ENCODE measurements at regions not wholly inside any gene's neighbourhood (a gene's known extent, or its start where the extent isn't known, plus 50 kb on each side); places are given as distances from the start of the nearest gene placed in this dataset.
"Not testable (repeated sequence)": the region's sequence is repeated elsewhere in the genome, so short reads cannot be mapped to it uniquely, and the experiment has no call there.

GRCh38 chr14:101254805-101255764 lies 306.2 kb upstream of the DIO3 start:
- peak in 1 of 51 donors; percentile 7 for DNase-seq

DNA sequence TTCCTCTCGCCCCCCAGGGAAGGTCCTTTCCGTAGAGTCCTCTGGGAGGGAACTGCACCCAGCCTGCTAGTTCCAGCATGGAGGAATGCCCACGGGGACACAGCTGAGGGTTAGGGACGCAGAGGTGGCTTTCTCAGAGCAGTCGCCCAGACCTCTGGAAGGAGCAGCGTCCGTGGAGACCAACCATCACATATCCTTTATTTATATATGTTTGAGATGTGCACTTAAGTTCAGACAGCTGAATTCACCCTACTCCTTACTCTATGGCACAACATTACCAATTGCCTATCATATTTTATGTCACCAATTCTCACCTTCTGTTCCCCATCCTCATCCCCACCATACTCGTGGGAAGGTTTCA lies 305.6 kb upstream of the DIO3 start:
- DNase-seq: no peak

DNA sequence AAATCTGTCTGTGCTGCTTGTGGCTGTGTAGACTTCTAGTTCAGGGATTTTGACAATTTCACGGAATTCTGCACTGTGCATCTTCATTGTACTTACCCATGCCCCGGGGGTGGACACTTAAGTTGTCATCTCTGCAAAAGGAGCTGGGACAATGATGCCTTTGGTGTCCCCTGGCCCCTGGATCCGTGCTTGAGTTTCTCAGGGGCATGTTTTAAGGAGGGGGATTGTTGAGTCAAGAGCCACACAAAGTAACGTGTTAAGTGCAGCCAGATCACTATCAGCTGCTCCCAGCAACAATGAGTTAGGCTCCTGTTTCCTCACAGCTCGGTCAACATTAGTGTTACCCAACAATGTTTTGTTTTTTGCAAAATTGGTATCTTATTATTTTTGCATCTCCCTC lies 305.0 kb upstream of the DIO3 start:
- DNase-seq: no peak

DNA sequence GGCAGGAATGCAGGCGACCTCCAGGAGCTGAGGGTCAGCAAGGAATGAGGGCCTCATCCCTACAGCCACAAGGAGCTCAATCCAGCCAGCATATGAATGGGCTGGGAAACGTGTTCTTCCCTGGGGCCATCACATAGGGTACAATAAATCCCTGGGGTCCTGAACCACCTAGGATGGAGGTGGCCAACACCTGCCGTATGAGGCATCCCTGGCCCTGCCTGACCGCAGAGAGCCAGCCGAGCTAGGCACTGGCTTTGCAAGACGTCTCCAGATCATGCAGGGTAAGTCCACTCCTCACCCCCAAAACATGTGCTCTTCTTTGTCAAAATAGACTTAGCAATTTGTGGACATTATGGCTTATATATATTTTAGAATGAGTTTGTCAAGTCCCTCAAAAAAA lies 303.7 kb upstream of the DIO3 start:
- no peak for DNase-seq

- no peak for DNase-seq
Observed at GRCh38 chr14:101259748-101260147, 301.5 kb upstream of the DIO3 start.

DNA sequence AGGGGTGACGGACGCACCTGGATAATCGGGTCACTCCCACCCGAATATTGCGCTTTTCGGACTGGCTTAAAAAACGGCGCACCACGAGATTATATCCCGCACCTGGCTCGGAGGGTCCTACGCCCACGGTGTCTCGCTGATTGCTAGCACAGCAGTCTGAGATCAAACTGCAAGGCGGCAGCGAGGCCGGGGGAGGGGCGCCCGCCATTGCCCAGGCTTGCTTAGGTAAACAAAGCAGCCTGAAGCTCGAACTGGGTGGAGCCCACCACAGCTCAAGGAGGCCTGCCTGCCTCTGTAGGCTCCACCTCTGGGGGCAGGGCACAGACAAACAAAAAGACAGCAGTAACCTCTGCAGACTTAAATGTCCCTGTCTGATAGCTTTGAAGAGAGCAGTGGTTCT lies 294.9 kb upstream of the DIO3 start:
- DNase-seq: not testable (repeated sequence)

- DNase-seq: no peak
Observed at GRCh38 chr14:101273091-101273490, 288.2 kb upstream of the DIO3 start.

- no peak for DNase-seq
Observed at GRCh38 chr14:101276309-101277091, 284.8 kb upstream of the DIO3 start.

DNA sequence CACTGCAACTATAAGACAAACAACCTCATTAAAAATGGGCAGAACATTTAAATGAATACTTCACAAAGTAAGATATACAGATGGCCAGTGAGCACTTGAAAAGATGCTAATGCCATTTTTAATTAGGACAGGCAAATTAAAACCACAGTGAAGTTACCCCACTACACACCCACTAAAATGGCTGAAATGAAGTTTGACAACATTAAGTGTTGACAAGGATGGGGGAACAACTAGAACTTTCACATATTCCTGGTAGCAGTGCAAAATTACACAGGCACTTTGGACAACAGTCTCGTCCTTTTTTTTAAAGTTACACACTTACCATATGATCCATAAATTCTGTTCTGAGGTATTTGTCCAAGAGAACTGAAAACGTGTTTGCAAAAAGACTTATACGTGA lies 278.9 kb upstream of the DIO3 start:
- no peak for DNase-seq

DNA sequence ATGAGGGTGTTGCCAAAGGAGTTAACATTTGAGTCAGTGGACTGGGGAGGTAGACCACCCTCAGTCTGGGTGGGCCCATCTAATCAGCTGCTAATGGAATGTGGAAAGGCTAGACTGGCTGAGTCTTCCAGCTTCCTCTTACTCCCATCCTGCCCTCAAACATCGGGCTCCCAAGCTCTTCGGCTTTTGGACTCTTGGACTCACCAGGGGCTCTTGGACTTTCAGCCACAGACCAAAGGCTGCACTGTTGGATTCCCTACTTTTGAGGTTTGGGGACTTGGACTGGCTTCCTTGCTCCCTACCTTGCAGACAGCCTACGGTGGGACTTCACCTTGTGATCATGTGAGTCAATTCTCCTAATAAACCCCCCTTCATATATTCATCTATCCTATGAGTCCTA lies 276.6 kb upstream of the DIO3 start:
- no peak for DNase-seq

DNA sequence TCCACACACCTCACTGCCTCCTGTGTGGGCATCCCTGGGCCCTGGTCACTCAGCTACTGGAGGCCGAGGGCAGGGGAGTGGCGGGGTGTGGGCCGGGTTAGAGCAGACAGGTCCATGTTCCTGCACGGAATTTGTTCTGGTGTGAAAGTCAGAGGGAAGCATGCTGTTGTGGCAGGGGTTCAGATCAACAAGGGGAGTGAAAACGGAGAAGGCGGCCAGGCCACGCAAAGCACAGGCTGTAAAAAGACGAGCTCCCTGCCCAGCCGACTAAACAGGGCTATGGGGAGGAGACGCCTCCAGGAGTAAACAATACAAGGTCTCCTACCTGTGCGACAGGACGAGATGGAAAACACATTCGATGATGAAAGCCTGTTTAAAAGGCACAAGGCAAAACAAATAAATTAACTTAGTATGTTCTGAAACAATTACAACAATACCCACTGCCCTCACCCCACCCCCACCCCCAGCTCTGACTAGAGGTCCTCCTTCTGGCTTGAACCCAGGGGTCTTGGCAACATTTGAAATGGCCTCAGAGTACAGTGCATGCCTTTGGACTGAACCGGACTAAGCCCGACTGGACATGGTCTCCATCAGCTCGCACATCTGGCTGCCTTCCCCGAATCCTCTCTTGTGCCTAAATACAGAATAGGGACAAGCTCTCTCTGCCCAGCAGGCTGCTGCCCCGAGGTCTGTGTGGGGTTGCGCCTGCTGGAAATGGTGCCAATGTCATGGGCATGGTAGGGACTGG lies 274.9 kb upstream of the DIO3 start:
- no peak for DNase-seq

- no peak for DNase-seq
Observed at GRCh38 chr14:101288436-101289229, 272.7 kb upstream of the DIO3 start.

DNA sequence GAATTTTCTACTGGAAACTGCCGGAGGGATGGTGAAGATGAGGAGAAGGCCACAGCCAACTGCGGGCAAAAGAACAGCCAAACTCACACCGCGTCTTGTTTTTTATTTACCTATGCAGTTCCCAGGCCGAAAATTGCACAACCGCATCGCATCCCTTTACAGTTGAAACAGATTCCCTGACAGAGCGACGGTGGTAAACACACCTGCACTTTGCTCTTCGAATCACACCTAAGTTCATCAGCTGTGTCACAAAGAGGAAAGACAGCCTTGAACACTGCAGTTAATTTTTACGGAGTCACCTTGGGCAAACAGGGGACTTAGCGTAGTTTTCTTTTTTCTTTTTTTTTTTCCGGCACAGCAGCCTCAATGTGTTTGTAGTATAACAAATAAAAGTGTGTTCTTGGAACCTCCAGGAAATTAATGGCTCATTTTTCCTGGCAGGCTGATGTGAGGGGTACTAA lies 272.0 kb upstream of the DIO3 start:
- no peak for DNase-seq

GRCh38 chr14:101289911-101290310 lies 271.4 kb upstream of the DIO3 start:
- no peak for DNase-seq

- DNase-seq: no peak
Observed at GRCh38 chr14:101290611-101291010, 270.7 kb upstream of the DIO3 start.

GRCh38 chr14:101291390-101291789 lies 269.9 kb upstream of the DIO3 start:
- no peak for DNase-seq

DNA sequence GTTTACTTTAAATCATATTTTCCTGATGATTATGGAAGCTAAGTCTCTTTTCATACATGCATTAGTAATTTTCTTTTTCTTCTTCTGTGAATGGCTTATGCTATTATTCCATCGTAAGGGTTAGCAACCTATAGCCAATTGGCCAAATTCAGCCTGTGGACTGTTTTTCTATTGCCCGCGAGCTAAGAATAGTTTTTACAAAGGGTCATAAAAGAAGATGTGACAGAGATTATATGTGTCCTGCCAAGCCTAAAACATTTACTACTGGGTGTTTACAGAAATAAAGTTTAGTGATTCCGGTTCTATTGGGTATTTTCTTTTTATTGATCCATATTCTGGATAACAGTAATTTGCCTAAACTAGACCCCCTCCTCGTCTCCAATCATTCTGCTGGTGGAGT lies 268.8 kb upstream of the DIO3 start:
- DNase-seq: no peak

- no peak for DNase-seq
Observed at GRCh38 chr14:101293605-101294004, 267.7 kb upstream of the DIO3 start.

DNA sequence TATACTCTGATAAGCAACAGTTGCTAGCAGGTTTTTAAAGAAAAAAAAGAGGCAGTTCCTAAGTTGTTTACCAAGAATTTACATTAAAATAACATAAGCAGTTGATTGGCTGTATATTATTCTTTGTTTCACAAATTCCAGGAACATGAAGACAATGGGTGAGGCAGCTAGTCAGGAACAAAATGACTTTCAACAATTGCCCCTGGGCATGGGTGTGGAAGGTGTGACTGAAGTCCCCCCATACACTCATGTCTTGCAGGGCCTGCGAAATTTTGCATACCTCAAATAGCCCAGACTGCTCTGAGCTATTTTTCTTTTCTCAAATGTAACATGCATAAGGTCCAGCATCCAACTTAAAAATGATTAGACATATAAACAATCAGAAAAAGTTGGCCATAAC lies 267.2 kb upstream of the DIO3 start:
- DNase-seq: no peak

GRCh38 chr14:101299781-101300180 lies 261.5 kb upstream of the DIO3 start:
- not testable (repeated sequence) for DNase-seq

- no peak for DNase-seq
Observed at GRCh38 chr14:101301011-101301410, 260.3 kb upstream of the DIO3 start.

Data from hypothalamus (tissue), 51 donors.